ENCODE measurements at regions not wholly inside any gene's neighbourhood (a gene's known extent, or its start where the extent isn't known, plus 50 kb on each side); places are given as distances from the start of the nearest gene placed in this dataset.

GRCh38 chr2:602571-603359, 74.4 kb downstream of the TMEM18 start:
- H3K4me3 ChIP-seq (replicated peaks; ENCODE audit: low read depth, low read length): no peak overlapping the region
- TF ChIP-seq, protein P1, sequence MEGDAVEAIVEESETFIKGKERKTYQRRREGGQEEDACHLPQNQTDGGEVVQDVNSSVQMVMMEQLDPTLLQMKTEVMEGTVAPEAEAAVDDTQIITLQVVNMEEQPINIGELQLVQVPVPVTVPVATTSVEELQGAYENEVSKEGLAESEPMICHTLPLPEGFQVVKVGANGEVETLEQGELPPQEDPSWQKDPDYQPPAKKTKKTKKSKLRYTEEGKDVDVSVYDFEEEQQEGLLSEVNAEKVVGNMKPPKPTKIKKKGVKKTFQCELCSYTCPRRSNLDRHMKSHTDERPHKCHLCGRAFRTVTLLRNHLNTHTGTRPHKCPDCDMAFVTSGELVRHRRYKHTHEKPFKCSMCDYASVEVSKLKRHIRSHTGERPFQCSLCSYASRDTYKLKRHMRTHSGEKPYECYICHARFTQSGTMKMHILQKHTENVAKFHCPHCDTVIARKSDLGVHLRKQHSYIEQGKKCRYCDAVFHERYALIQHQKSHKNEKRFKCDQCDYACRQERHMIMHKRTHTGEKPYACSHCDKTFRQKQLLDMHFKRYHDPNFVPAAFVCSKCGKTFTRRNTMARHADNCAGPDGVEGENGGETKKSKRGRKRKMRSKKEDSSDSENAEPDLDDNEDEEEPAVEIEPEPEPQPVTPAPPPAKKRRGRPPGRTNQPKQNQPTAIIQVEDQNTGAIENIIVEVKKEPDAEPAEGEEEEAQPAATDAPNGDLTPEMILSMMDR (IDR thresholded peaks at IDR 0.05; ENCODE audit: low read depth, low read length, missing control alignments): no peak
- no peak for DNase-seq (ENCODE audit: extremely low read depth, low read depth)

GRCh38 chr2:601806-602455, 75.3 kb downstream of the TMEM18 start:
- no peak overlapping the region for H3K4me3 ChIP-seq (replicated peaks; ENCODE audit: low read depth, low read length)
- TF ChIP-seq, protein P1 (IDR thresholded peaks at IDR 0.05; ENCODE audit: low read depth, low read length, missing control alignments): no peak
- DNase-seq (ENCODE audit: extremely low read depth, low read depth): no peak

DNA sequence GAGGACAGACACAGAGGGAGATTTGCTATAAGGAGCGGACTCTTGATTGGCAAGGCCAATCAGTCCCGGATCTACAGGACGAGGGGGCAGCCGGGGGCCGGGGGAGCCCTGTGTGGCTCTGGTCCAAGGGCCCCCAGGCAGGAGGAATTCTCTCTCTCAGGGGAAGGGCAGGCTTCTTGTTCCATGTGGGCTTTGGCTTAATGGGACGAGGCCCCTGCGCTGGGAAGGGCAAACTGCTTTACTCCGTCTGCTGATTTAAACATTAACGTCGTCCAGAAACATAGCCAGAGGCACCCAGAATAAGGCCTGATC, 75.9 kb downstream of the TMEM18 start:
- no peak overlapping the region for H3K4me3 ChIP-seq (replicated peaks; ENCODE audit: low read depth, low read length)
- TF ChIP-seq, protein P1 (IDR thresholded peaks at IDR 0.05; ENCODE audit: low read depth, low read length, missing control alignments): no peak
- DNase-seq (ENCODE audit: extremely low read depth, low read depth): no peak

DNA sequence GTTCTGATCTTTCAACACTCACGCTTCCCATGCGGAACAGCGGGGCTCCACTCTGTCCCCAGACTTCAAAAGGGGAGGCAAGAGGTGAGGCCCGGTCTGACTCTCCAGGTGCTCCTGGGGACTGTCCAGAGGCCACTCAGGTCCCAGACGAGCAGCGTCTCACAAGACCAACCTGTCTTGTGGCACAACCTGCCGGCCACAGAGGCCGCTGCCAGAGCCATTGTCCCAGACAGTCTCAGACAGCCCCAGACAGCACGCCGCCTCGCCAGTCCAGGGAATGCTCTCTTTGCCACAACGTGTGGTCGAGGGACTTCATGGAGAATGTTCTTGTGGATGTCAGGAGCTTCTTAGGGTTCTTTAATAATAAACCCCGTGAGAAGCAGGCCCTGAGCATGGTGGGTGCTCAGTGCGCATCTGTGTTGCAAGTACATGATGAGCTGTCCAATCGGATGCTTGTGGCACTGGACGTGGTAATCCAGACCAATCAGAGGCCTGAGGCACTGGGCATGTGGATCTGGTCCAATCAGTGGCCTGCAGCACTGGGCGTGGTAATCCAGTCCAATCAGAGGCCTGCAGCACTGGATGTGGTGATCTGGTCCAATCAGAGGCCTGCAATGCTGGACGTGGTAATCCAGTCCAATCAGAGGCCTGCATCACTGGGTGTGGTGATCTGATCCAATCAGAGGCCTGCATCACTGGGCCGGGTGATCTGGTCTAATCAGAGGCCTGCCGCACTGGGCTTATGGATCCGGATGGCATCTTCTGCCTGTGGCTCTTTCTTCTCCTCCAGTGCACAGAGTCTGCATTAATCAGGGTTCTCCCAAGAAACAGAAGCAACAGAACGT, 76.4 kb downstream of the TMEM18 start:
- no peak overlapping the region for H3K4me3 ChIP-seq (replicated peaks; ENCODE audit: low read depth, low read length)
- TF ChIP-seq, protein P1 (IDR thresholded peaks at IDR 0.05; ENCODE audit: low read depth, low read length, missing control alignments): no peak
- DNase-seq (ENCODE audit: extremely low read depth, low read depth): no peak

DNA sequence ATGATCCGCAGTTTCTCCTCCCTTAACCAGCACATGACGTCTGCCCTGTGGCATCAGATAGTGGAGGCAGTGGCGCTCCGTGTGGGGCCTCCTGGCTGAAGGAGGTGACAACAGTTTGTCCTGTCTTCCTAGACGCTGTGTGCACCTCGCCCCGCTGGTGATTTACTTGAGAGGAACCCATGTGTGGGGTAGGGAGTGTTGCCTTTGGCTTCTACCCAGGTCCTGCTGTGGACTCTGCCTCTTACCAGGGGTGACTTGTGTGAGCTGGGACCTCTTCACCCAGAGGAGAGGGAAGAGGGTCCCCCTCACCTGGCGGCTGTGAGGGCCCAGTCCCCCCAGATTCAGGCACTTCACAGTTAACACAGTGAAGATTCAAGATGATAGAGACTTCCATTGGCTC, 77.6 kb downstream of the TMEM18 start:
- TF ChIP-seq, protein P1 (IDR thresholded peaks at IDR 0.05; ENCODE audit: low read depth, low read length, missing control alignments): no peak
- no peak for DNase-seq (ENCODE audit: extremely low read depth, low read depth)
- no peak overlapping the region for H3K4me3 ChIP-seq (replicated peaks; ENCODE audit: low read depth, low read length)

- TF ChIP-seq, protein P1 (IDR thresholded peaks at IDR 0.05; ENCODE audit: low read depth, low read length, missing control alignments): no peak
- DNase-seq (ENCODE audit: extremely low read depth, low read depth): no peak
- H3K4me3 ChIP-seq (replicated peaks; ENCODE audit: low read depth, low read length): no peak overlapping the region
Measured at GRCh38 chr2:598058-598802, 79.0 kb downstream of the TMEM18 start.
